ENCODE measurements at regions not wholly inside any gene's neighbourhood (a gene's known extent, or its start where the extent isn't known, plus 50 kb on each side); places are given as distances from the start of the nearest gene placed in this dataset.
"Not testable (repeated sequence)": the region's sequence is repeated elsewhere in the genome, so short reads cannot be mapped to it uniquely, and the experiment has no call there.

DNA sequence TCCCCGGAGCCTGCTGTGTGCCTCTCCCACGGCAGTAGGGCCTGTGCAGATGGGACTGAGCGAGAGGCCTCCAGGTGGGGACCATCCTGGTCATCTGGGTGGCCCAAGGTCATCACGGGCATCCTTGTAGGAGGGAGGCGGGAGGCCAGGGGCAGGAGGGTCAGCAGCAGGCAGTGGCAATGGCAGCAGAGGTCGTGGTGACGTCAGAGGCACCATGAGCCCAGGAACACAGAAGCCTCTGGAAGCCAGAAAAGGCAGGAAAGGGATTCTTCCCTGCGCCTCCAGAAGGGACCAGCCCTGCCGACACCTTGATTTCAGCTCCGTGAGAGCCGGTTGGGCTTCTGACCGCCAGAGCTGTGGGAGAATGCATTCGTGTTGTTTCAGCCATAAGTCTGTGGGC is 190.3 kb downstream of the BANP start:
- Histone ChIP-seq H3K27ac (no peak overlapping the region), H3K36me3 (replicated peaks; ENCODE audit: insufficient read depth, low read depth) (no peaks in the 10 kb centered on the region), H3K4me2 (no peak overlapping the region), H3K9me2 (replicated peaks; ENCODE audit: insufficient read depth) (no peaks in the 10 kb centered on the region), H4K20me1 (ENCODE audit: insufficient read depth, poor library complexity, severe bottlenecking) (no peaks in the 10 kb centered on the region), H3K27me3 (no peaks in the 10 kb centered on the region), H3K79me2 (no peaks in the 10 kb centered on the region), H3K4me1 (ENCODE audit: insufficient read depth) (no peaks in the 10 kb centered on the region), H3K4me3 (no peak overlapping the region), H2AFZ (no peak overlapping the region), H3K9me3 (ENCODE audit: low read depth) (no peaks in the 10 kb centered on the region)
- WGBS (ENCODE audit: low lambda C conversion rate, missing lambda C conversion rate) = 85% methylated on average over 12 of the region's 13 CpGs
- TF ChIP-seq EZH2phosphoT487 (IDR thresholded peaks at IDR 0.05; ENCODE audit: low read depth, severe bottlenecking, unreplicated experiment) (no peak), EZH2 (IDR thresholded peaks at IDR 0.05; ENCODE audit: borderline replicate concordance) (no peak)
- TF ChIP-seq, protein P1, sequence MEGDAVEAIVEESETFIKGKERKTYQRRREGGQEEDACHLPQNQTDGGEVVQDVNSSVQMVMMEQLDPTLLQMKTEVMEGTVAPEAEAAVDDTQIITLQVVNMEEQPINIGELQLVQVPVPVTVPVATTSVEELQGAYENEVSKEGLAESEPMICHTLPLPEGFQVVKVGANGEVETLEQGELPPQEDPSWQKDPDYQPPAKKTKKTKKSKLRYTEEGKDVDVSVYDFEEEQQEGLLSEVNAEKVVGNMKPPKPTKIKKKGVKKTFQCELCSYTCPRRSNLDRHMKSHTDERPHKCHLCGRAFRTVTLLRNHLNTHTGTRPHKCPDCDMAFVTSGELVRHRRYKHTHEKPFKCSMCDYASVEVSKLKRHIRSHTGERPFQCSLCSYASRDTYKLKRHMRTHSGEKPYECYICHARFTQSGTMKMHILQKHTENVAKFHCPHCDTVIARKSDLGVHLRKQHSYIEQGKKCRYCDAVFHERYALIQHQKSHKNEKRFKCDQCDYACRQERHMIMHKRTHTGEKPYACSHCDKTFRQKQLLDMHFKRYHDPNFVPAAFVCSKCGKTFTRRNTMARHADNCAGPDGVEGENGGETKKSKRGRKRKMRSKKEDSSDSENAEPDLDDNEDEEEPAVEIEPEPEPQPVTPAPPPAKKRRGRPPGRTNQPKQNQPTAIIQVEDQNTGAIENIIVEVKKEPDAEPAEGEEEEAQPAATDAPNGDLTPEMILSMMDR (IDR thresholded peaks at IDR 0.05; ENCODE audit: poor library complexity) = no peak
- no peak for DNase-seq (ENCODE audit: low spot score)

DNA sequence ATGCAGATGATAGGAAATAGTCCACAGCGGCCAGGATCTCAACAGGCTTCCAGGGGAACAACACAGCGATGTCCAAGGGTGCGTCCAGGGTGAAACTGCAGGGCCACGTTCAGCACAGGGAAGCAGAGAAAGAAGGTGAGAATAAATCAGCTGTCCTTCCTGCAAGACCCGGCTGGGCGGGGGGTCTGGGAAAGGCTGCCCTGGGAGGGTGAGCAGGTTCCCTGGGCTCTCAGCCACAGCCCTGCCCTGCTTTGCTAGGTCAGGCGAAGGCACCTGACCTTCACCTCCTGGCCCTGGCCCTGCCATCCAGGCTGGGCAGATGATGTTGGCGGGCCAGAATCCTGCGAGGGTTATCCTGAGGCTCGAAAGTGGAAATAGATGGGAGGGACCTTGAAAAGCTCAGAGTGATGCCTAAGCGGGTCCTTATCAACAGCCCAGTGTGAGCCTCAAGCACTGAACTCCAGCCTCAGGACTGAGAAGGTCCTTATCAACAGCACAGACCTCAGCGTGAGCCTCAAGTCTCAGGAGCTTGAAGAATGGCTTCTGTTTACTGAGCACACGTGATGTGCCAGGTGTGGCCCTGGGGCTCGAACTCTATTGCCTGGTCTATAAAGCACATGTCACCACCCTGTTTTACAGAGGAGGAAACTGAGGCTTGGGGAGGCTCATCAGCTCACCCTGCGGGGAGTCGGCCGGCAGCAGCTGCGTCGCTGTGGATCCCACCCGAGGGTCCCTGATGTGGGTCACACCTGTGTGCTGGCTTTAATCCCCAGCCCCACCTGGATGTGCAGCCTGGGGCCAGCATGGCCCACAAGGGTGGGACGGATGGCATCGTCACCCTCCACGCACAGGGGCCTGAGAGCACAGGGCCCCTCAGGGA is 191.1 kb downstream of the BANP start:
- H3K27ac ChIP-seq = not testable (repeated sequence)

DNA sequence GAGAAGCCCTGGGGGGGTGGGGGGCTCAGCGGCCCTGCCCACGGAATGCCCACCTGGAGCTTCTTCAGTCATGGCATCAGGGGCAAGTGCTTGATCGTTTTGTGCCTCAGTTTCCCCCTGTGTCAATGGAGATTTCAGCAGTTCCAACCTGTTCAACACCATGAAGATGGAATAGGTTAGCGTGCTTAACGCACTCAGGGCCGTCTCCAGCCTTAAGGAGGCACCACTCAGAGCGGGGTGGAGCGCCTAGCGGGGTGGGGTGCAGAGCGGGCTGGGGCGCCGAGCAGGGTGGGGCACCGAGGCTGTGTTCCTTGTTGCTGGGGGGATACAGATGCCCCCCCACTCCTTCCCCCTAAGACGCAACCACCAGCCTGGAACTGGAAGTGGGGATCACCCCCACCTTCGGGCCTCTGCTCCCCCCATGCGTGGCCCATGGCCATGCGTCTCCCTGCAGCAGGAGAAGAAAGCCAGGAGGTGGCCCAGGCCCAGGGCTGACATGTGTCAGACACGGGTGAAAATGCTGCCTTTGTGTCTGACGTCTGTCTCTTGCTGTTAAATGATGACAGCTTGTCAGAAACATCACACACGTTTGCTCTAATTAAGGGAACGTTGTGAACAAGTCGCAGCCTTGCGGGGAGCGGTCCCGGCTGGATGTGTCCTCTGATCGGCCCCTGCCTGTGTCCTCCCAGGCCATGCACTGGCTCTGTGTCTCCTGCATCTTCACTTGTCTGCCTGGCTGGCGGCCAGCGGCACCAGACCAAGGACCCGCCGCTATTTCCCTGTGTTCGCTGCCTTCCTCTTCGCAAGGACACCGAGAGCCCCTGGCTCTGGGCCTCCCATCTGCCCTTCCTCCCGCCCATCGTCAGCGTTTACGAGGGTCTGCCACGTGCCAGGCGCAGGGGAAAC is 192.1 kb downstream of the BANP start:
- H3K4me2 ChIP-seq; DNase-seq (ENCODE audit: low spot score); H3K27me3 ChIP-seq; H2AFZ ChIP-seq; H3K4me3 ChIP-seq; H4K20me1 ChIP-seq (ENCODE audit: insufficient read depth, poor library complexity, severe bottlenecking); H3K9me3 ChIP-seq (ENCODE audit: low read depth); H3K9me2 ChIP-seq (replicated peaks; ENCODE audit: insufficient read depth); H3K27ac ChIP-seq; H3K79me2 ChIP-seq; H3K36me3 ChIP-seq (replicated peaks; ENCODE audit: insufficient read depth, low read depth); H3K4me1 ChIP-seq (ENCODE audit: insufficient read depth): not testable (repeated sequence)
- WGBS (ENCODE audit: low lambda C conversion rate, missing lambda C conversion rate) = 51% methylated on average over 26 of the region's 39 CpGs

More for the DNA sequence above, 191.1 kb downstream of the BANP start:
- not testable (repeated sequence) for H2AFZ ChIP-seq; H3K4me3 ChIP-seq; H3K4me2 ChIP-seq; H3K9me3 ChIP-seq (ENCODE audit: low read depth); DNase-seq (ENCODE audit: low spot score); H3K27me3 ChIP-seq; H4K20me1 ChIP-seq (ENCODE audit: insufficient read depth, poor library complexity, severe bottlenecking); H3K4me1 ChIP-seq (ENCODE audit: insufficient read depth); H3K36me3 ChIP-seq (replicated peaks; ENCODE audit: insufficient read depth, low read depth); H3K9me2 ChIP-seq (replicated peaks; ENCODE audit: insufficient read depth); H3K79me2 ChIP-seq
- WGBS (ENCODE audit: low lambda C conversion rate, missing lambda C conversion rate) = 84% methylated on average over 20 of the region's 23 CpGs

DNA sequence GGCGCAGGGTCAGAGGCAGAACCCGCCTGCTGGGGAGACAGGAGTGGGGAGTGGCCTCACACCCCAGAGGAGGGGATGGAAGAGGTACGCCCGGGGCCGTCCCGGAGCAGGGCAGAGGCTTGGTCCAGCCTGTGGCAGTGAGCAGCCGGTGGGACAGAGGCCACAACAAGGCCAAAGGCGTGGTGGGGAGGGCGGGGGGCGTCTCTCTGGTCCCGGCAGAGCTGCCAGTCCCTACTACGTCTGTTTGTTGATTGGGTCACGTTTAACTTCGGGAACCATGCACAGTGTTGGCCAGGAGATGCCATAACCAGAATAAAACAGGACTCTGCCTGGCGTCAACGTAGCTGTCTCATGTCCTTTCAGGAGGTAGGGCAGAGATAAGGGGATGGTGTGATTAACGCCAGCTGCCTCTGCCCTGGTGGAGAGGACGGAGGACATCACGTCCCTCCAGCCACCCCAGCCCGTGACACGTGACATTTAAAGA is 192.8 kb downstream of the BANP start:
- Histone ChIP-seq H4K20me1 (ENCODE audit: insufficient read depth, poor library complexity, severe bottlenecking) (no peaks in the 10 kb centered on the region), H3K27me3 (no peaks in the 10 kb centered on the region), H3K9me3 (ENCODE audit: low read depth) (no peaks in the 10 kb centered on the region), H3K9me2 (replicated peaks; ENCODE audit: insufficient read depth) (no peaks in the 10 kb centered on the region), H3K36me3 (replicated peaks; ENCODE audit: insufficient read depth, low read depth) (no peaks in the 10 kb centered on the region), H3K79me2 (no peaks in the 10 kb centered on the region), H3K27ac (no peak overlapping the region), H3K4me1 (ENCODE audit: insufficient read depth) (no peaks in the 10 kb centered on the region), H3K4me2 (no peak overlapping the region), H2AFZ (no peak overlapping the region), H3K4me3 (no peak overlapping the region)
- WGBS (ENCODE audit: low lambda C conversion rate, missing lambda C conversion rate) = 57% methylated on average over 20 of the region's 21 CpGs
- DNase-seq (ENCODE audit: low spot score) = no peak
- TF ChIP-seq EZH2 (IDR thresholded peaks at IDR 0.05; ENCODE audit: borderline replicate concordance) = no peak
- TF ChIP-seq, protein P1 (IDR thresholded peaks at IDR 0.05; ENCODE audit: poor library complexity) = no peak
- TF ChIP-seq EZH2phosphoT487 (IDR thresholded peaks at IDR 0.05; ENCODE audit: low read depth, severe bottlenecking, unreplicated experiment) = no peak

DNA sequence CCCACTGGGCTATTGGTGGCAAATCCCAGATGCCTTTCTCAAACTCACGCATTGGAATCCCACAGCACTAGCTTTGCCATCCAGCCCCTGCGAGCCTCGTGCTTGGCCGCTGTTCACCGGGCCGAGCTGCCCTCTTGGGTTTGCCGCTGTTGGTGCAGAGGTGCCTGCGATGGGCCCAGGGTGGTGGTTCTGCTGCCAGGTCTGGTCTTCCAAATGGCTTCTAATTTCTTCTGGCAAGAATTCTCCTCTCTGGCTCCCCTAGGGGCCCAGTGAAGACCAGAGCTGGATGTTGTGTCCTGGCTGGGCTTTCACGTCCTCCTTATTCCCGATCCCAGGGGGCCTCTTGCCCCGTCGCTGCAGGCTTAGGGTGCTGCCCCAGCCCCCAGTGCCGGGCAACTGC is 194.1 kb downstream of the BANP start:
- not testable (repeated sequence) for DNase-seq (ENCODE audit: low spot score); H3K79me2 ChIP-seq; H3K4me2 ChIP-seq; H3K36me3 ChIP-seq (replicated peaks; ENCODE audit: insufficient read depth, low read depth); H3K27ac ChIP-seq; H3K9me2 ChIP-seq (replicated peaks; ENCODE audit: insufficient read depth); H3K4me3 ChIP-seq; H3K27me3 ChIP-seq; H3K4me1 ChIP-seq (ENCODE audit: insufficient read depth); H4K20me1 ChIP-seq (ENCODE audit: insufficient read depth, poor library complexity, severe bottlenecking); H3K9me3 ChIP-seq (ENCODE audit: low read depth); H2AFZ ChIP-seq
- 96% methylated on average over 13 of the region's 13 CpGs for WGBS (ENCODE audit: low lambda C conversion rate, missing lambda C conversion rate)

DNA sequence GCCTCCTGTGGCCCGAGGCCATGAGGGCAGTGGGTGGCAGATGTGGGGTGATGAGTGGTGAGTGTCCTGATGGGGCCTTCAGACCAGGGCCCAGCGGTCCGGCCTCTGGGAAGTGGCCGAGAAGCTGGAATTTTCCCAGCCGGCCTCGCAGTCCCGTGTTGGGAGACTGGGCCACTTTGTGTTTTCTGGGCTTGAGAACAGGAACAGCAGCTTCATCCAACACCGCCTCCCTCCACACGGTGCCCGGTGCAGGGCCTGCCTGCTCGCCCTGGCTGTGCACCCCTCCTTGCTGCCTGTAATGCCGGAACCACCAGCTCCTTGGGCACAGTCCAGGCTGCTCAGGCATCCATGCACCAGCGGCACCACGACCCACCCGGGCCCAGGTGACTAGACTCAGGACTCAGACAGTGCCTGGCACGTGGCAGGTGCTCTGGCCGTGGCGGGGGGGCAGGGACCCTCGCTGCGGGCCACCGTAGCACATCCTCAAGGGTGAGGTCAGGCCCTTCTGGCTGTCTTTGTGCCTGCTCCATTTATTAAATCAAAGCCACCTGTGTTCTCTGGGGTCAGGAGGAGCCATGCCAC is 194.7 kb downstream of the BANP start:
- not testable (repeated sequence) for H4K20me1 ChIP-seq (ENCODE audit: insufficient read depth, poor library complexity, severe bottlenecking); DNase-seq (ENCODE audit: low spot score); H3K27me3 ChIP-seq; H3K9me3 ChIP-seq (ENCODE audit: low read depth); H3K4me2 ChIP-seq; H3K9me2 ChIP-seq (replicated peaks; ENCODE audit: insufficient read depth); H2AFZ ChIP-seq; H3K79me2 ChIP-seq; H3K4me3 ChIP-seq; H3K4me1 ChIP-seq (ENCODE audit: insufficient read depth); H3K36me3 ChIP-seq (replicated peaks; ENCODE audit: insufficient read depth, low read depth); H3K27ac ChIP-seq
- WGBS (ENCODE audit: low lambda C conversion rate, missing lambda C conversion rate) = 88% methylated on average over 21 of the region's 21 CpGs

Data from hepatocyte (in vitro differentiated cells).